GM19463 (cell line): ENCODE measurements at regions not wholly inside any gene's neighbourhood (a gene's known extent, or its start where the extent isn't known, plus 50 kb on each side); places are given as distances from the start of the nearest gene placed in this dataset.
A peak's percentile ranks its signal among the peaks of the same experiment; 100 is the strongest.
"Not testable (repeated sequence)": the region's sequence is repeated elsewhere in the genome, so short reads cannot be mapped to it uniquely, and the experiment has no call there.

Source experiments
- ATAC-seq: cut with Tn5 transposase; IDR thresholded peaks from one replicate; pipeline ENCODE4 v1.9.1; 2021; ENCODE audit warnings: mild to moderate bottlenecking, moderate library complexity; ENCODE audit not compliant: unreplicated experiment

GRCh38 chr1:78291872-78292271 lies 198.9 kb upstream of the PTGFR start:
- ATAC-seq = no peak

GRCh38 chr1:78292361-78292760 lies 198.4 kb upstream of the PTGFR start:
- no peak for ATAC-seq

- no peak for ATAC-seq
These were observed 192.9 kb upstream of the PTGFR start for GRCh38 chr1:78297836-78298235.

- no peak for ATAC-seq
These were observed 192.4 kb upstream of the PTGFR start for GRCh38 chr1:78298349-78298748.

GRCh38 chr1:78301141-78301540 lies 189.6 kb upstream of the PTGFR start:
- no peak for ATAC-seq

GRCh38 chr1:78303620-78304019 lies 187.2 kb upstream of the PTGFR start:
- ATAC-seq = no peak

- no peak for ATAC-seq
These were observed 186.4 kb upstream of the PTGFR start for GRCh38 chr1:78304341-78304740.

GRCh38 chr1:78304761-78305160 lies 186.0 kb upstream of the PTGFR start:
- ATAC-seq = no peak

- ATAC-seq = not testable (repeated sequence)
These were observed 180.5 kb upstream of the PTGFR start for GRCh38 chr1:78310261-78310660.

GRCh38 chr1:78318011-78318410 lies 172.8 kb upstream of the PTGFR start:
- ATAC-seq = no peak

GRCh38 chr1:78319603-78320002 lies 171.2 kb upstream of the PTGFR start:
- ATAC-seq = no peak

GRCh38 chr1:78322928-78323680 lies 167.7 kb upstream of the PTGFR start:
- ATAC-seq = no peak

GRCh38 chr1:78325293-78325692 lies 165.5 kb upstream of the PTGFR start:
- no peak for ATAC-seq

GRCh38 chr1:78329475-78329874 lies 161.3 kb upstream of the PTGFR start:
- no peak for ATAC-seq

GRCh38 chr1:78331799-78332198 lies 159.0 kb upstream of the PTGFR start:
- no peak for ATAC-seq

GRCh38 chr1:78333502-78333901 lies 157.3 kb upstream of the PTGFR start:
- peak; percentile 94 for ATAC-seq

GRCh38 chr1:78334114-78334513 lies 156.7 kb upstream of the PTGFR start:
- ATAC-seq = no peak

- ATAC-seq = no peak
These were observed 155.8 kb upstream of the PTGFR start for GRCh38 chr1:78334952-78335351.

GRCh38 chr1:78336751-78337150 lies 154.0 kb upstream of the PTGFR start:
- ATAC-seq = not testable (repeated sequence)

- ATAC-seq = no peak
These were observed 151.3 kb upstream of the PTGFR start for GRCh38 chr1:78339490-78339889.

GRCh38 chr1:78340006-78340405 lies 150.8 kb upstream of the PTGFR start:
- ATAC-seq = no peak

GRCh38 chr1:78348496-78349284 lies 142.1 kb upstream of the PTGFR start:
- no peak for ATAC-seq
